Activated naive CD8-positive, alpha-beta T cell treated with anti-CD3 and anti-CD28 coated beads, Interleukin-2, amount 10 ng/mL, durations not matched to agents 7 days and 5 days (primary cell): ENCODE measurements at regions not wholly inside any gene's neighbourhood (a gene's known extent, or its start where the extent isn't known, plus 50 kb on each side); places are given as distances from the start of the nearest gene placed in this dataset.

Experiments used
- ATAC-seq: fragments of 150-1000 bp; cut with Tn5 transposase; one replicate; pipeline ENCODE4 v1.10.0; 2021; ENCODE audit warnings: low read depth, moderate library complexity
- POLR2A ChIA-PET: fragments of 350-600 bp; sonication (Branson Sonifier 250); formaldehyde crosslinking; loops from one replicate; lab custom pipeline; 2021; ENCODE audit warnings: antibody characterized with exemption; lab: Charles Lee
- DNase-seq: peaks from one replicate; pipeline ENCODE4 v3.0.0; 2021
- H3K27ac Mint-ChIP-seq: one replicate; pipeline ENCODE4 v1.8.0; 2022; ENCODE audit warnings: mild to moderate bottlenecking, mixed read lengths
- H3K27me3 Mint-ChIP-seq: one replicate; pipeline ENCODE4 v1.8.0; 2022; ENCODE audit warnings: mild to moderate bottlenecking, moderate library complexity, mixed read lengths
- H3K36me3 Mint-ChIP-seq: one replicate; pipeline ENCODE4 v1.8.0; 2021; ENCODE audit warnings: mild to moderate bottlenecking, mixed read lengths
- H3K4me1 Mint-ChIP-seq: one replicate; pipeline ENCODE4 v1.8.0; 2021; ENCODE audit warnings: mixed read lengths
- H3K4me3 Mint-ChIP-seq: one replicate; pipeline ENCODE4 v1.8.0; 2022; ENCODE audit warnings: mild to moderate bottlenecking, moderate library complexity, mixed read lengths
- H3K9me3 Mint-ChIP-seq: one replicate; pipeline ENCODE4 v1.8.0; 2021; ENCODE audit warnings: mixed read lengths

DNA sequence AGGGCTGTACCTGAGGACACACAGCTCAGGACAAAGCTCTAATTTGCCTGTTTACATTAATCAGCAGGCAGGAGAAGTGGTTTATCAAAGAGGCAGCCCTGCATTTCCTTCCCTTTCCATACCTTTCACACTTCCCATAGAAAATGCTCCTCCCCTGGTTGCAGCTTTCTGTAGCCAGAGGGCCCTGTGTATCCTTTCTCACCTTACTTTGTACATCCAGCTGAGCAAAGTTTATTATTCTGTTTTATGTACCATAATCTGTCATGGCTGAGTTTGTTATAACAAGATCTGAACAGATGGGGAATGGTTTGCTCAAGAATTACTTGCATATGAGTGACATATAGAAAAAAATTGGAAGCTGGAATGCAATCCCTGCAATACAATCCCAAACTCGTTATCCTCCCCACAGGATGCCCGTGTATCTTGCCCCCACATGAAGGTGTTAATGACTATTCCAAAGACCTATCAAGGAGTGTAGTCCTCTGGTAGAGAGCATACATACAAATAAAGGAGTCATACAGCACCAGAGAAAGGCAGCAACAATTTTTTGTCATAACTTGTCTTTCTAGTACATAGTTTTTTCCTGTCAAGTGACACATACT, 1025.8 kb upstream of the KLHL29 start:
- DNase-seq (no peak), ATAC-seq (no peak)
- no peaks in the 10 kb centered on the region for H3K9me3 Mint-ChIP-seq
- H3K4me1 Mint-ChIP-seq, result no peaks in the 10 kb centered on the region
- no peak overlapping the region for H3K4me3 Mint-ChIP-seq
- H3K27me3 Mint-ChIP-seq, result no peaks in the 10 kb centered on the region
- no peaks in the 10 kb centered on the region for H3K36me3 Mint-ChIP-seq
- H3K27ac Mint-ChIP-seq, result no peak overlapping the region
- POLR2A ChIA-PET, result no interaction called here

DNA sequence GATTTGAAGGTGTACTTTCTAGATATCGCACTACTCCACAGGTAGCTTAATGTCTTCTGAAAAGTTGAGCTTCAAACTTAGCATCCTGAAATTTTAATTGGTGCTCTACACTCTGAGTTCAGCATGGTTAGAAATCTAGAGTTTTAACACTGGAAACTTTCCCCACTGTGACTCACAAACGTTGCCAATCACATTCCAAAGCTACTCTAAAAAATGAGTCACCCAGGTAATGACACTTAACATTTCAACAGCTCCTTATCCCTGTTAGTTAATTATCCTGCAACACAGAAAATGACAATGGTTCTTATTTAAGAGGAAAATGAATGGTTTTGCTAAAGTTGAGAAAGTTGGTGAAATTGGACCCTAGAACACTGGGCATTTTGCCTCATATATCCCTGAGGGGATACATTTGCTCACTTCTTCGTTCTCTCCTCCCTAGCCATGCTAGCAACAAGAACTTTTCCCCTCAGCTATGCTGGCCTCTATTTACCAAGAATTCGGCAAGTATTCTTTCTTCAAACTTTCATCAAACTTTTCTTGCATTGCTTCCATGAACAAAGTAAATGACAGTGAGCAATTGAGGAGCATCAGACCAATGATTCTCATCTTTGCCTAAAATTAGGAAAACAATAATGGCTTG, 1024.1 kb upstream of the KLHL29 start:
- no peaks in the 10 kb centered on the region for H3K36me3 Mint-ChIP-seq
- no peak overlapping the region for H3K27ac Mint-ChIP-seq
- DNase-seq, result no peak
- no peaks in the 10 kb centered on the region for H3K4me1 Mint-ChIP-seq
- H3K27me3 Mint-ChIP-seq, result no peaks in the 10 kb centered on the region
- H3K4me3 Mint-ChIP-seq, result no peak overlapping the region
- ATAC-seq, result no peak
- H3K9me3 Mint-ChIP-seq, result no peaks in the 10 kb centered on the region
- POLR2A ChIA-PET, result no interaction called here

DNA sequence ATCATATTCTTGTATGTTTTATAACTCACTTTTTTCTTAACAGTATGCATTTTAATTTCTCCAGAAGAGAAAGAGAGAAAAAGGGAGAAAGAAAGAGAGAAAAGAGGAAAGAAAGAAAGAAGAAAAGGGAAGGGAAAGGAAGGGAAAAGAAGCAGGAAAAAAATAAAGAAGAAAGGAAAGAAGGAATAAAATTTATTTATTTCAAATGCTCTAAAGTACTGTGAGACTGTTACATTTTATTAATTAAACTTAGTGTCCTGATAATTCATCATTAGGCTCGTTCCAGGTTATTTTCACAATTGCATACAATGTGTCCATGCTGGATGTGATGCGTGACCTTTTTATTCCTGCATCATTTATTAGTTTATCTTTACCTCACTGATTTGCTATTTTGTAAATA, 1023.4 kb upstream of the KLHL29 start:
- Mint-ChIP-seq H3K27me3 (no peaks in the 10 kb centered on the region), H3K27ac (no peak overlapping the region), H3K4me1 (no peaks in the 10 kb centered on the region), H3K4me3 (no peak overlapping the region), H3K36me3 (no peaks in the 10 kb centered on the region), H3K9me3 (no peaks in the 10 kb centered on the region)
- ATAC-seq (no peak), DNase-seq (no peak)
- POLR2A ChIA-PET, result no interaction called here

- Mint-ChIP-seq H3K4me3 (no peak overlapping the region), H3K9me3 (no peaks in the 10 kb centered on the region), H3K27ac (no peak overlapping the region), H3K27me3 (no peaks in the 10 kb centered on the region), H3K36me3 (no peaks in the 10 kb centered on the region), H3K4me1 (no peaks in the 10 kb centered on the region)
- no peak for DNase-seq
- ATAC-seq, result no peak
- POLR2A ChIA-PET, result no interaction called here
Measured at GRCh38 chr2:22375096-22375495, 1009.9 kb upstream of the KLHL29 start.

- Mint-ChIP-seq H3K9me3 (no peaks in the 10 kb centered on the region), H3K36me3 (no peaks in the 10 kb centered on the region), H3K27ac (no peak overlapping the region), H3K4me3 (no peak overlapping the region), H3K4me1 (no peaks in the 10 kb centered on the region), H3K27me3 (no peaks in the 10 kb centered on the region)
- ATAC-seq (no peak), DNase-seq (no peak)
- POLR2A ChIA-PET, result no interaction called here
Measured at GRCh38 chr2:22377268-22377667, 1007.7 kb upstream of the KLHL29 start.

GRCh38 chr2:22382479-22383169, 1002.4 kb upstream of the KLHL29 start:
- ATAC-seq, result no peak
- Mint-ChIP-seq H3K27ac (no peak overlapping the region), H3K4me3 (no peak overlapping the region), H3K9me3 (no peaks in the 10 kb centered on the region), H3K4me1 (no peaks in the 10 kb centered on the region), H3K27me3 (no peaks in the 10 kb centered on the region), H3K36me3 (no peaks in the 10 kb centered on the region)
- DNase-seq, result no peak
- POLR2A ChIA-PET, result no interaction called here

GRCh38 chr2:22397847-22398246, 987.1 kb upstream of the KLHL29 start:
- ATAC-seq (no peak), DNase-seq (no peak)
- no peak overlapping the region for H3K4me3 Mint-ChIP-seq
- peaks cover 1% of the 10 kb centered on the region for H3K9me3 Mint-ChIP-seq
- no peaks in the 10 kb centered on the region for H3K36me3 Mint-ChIP-seq
- H3K27me3 Mint-ChIP-seq, result no peaks in the 10 kb centered on the region
- no peaks in the 10 kb centered on the region for H3K4me1 Mint-ChIP-seq
- no peak overlapping the region for H3K27ac Mint-ChIP-seq
- POLR2A ChIA-PET, result no interaction called here

GRCh38 chr2:22403748-22404147, 981.2 kb upstream of the KLHL29 start:
- H3K9me3 Mint-ChIP-seq, result peaks cover 5% of the 10 kb centered on the region
- H3K27ac Mint-ChIP-seq, result no peak overlapping the region
- H3K4me1 Mint-ChIP-seq, result no peaks in the 10 kb centered on the region
- DNase-seq (no peak), ATAC-seq (no peak)
- no peaks in the 10 kb centered on the region for H3K27me3 Mint-ChIP-seq
- POLR2A ChIA-PET, result no interaction called here
- no peak overlapping the region for H3K4me3 Mint-ChIP-seq
- no peaks in the 10 kb centered on the region for H3K36me3 Mint-ChIP-seq

GRCh38 chr2:22406625-22407024, 978.4 kb upstream of the KLHL29 start:
- no peaks in the 10 kb centered on the region for H3K4me1 Mint-ChIP-seq
- ATAC-seq, result no peak
- H3K27me3 Mint-ChIP-seq, result no peaks in the 10 kb centered on the region
- H3K36me3 Mint-ChIP-seq, result no peaks in the 10 kb centered on the region
- no peak overlapping the region for H3K4me3 Mint-ChIP-seq
- H3K9me3 Mint-ChIP-seq, result peaks cover 4% of the 10 kb centered on the region
- H3K27ac Mint-ChIP-seq, result no peak overlapping the region
- DNase-seq, result no peak
- POLR2A ChIA-PET, result no interaction called here

DNA sequence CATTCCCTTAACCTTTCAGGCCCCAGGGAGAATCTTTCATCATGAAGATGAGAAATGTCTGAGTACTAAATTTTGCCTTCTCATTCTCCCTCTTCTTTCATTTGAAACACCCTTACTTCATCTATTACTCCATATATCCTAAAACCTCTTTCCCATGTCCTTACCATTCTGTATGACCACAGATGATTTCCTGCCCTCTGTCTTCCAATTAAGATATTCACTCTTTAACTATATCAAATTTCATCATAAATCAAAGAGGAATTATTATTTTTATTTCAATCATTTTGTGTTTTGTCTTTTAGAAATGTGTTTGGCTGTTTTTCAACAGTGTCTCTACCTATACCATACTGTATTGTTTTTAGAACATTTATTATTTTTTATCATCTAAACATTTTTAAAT, 964.9 kb upstream of the KLHL29 start:
- peaks cover 11% of the 10 kb centered on the region for H3K9me3 Mint-ChIP-seq
- no peaks in the 10 kb centered on the region for H3K36me3 Mint-ChIP-seq
- ATAC-seq, result no peak
- POLR2A ChIA-PET, result no interaction called here
- H3K4me1 Mint-ChIP-seq, result no peaks in the 10 kb centered on the region
- no peak overlapping the region for H3K4me3 Mint-ChIP-seq
- no peak for DNase-seq
- no peak overlapping the region for H3K27ac Mint-ChIP-seq
- no peaks in the 10 kb centered on the region for H3K27me3 Mint-ChIP-seq

DNA sequence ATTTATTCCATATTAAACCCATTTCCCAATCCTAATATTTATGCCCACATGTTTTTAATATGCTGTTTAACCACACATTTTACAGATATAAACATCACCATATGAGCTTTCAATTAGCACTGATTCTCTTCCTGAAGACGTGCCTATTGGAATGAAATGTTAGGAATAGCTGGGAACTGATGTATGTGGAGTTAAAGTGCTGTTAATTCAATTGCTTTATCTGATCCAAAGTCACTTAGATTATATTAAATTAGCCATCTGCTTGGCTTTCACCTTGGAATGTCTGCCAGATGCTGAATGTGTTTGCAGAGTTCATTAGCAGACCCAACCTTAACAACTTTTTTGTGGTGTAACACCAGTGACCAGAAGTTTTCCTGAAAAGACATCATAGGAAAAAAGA, 942.9 kb upstream of the KLHL29 start:
- Mint-ChIP-seq H3K27ac (no peak overlapping the region), H3K36me3 (no peaks in the 10 kb centered on the region), H3K4me1 (no peaks in the 10 kb centered on the region), H3K27me3 (no peaks in the 10 kb centered on the region), H3K4me3 (no peak overlapping the region), H3K9me3 (no peaks in the 10 kb centered on the region)
- ATAC-seq (no peak), DNase-seq (no peak)
- POLR2A ChIA-PET, result no interaction called here

DNA sequence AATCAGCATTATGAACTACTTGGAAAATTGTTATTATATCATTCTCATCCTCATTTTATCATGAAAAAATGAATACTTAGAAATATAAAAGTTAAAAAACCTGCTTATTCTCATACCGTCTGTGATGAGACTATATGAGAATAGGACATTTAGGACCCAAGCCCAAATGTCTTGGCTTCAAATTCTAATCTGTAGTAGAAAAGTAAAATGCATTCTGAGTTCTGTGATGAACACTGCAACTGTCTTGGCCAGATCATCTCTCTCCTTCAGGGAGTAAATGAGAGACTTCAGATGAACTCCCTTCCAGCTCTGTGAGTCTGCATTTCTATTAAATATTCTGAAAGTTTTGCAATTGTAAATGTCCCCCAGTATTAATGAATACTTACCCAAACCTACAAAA, 940.7 kb upstream of the KLHL29 start:
- no peaks in the 10 kb centered on the region for H3K36me3 Mint-ChIP-seq
- H3K9me3 Mint-ChIP-seq, result no peaks in the 10 kb centered on the region
- no peak for ATAC-seq
- no peaks in the 10 kb centered on the region for H3K27me3 Mint-ChIP-seq
- DNase-seq, result no peak
- no peaks in the 10 kb centered on the region for H3K4me1 Mint-ChIP-seq
- POLR2A ChIA-PET, result no interaction called here
- no peak overlapping the region for H3K4me3 Mint-ChIP-seq
- no peak overlapping the region for H3K27ac Mint-ChIP-seq

- Mint-ChIP-seq H3K27me3 (no peaks in the 10 kb centered on the region), H3K27ac (no peak overlapping the region), H3K36me3 (no peaks in the 10 kb centered on the region), H3K9me3 (no peaks in the 10 kb centered on the region), H3K4me3 (no peak overlapping the region), H3K4me1 (no peaks in the 10 kb centered on the region)
- ATAC-seq (no peak), DNase-seq (no peak)
- POLR2A ChIA-PET, result no interaction called here
Measured at GRCh38 chr2:22449696-22450095, 935.3 kb upstream of the KLHL29 start.

DNA sequence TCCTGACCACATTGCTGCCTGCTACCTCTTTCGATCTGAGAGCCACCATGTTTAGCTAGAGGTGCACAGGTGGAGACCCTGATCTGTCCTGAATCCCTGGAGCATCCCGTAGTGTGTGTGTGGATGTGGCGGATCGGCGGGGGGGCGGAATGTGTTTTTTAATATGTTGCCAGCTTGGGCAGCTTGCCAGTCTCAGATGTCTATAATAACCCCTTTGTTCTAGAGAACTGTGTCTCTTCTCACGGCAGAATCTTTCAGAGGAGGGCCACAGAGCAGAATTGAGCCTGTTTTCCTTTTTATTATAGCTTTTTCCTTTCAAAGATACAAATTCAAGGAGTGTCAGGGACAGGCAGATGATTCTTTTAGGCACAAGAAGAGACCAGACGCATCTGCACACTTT, 934.1 kb upstream of the KLHL29 start:
- Mint-ChIP-seq H3K4me1 (no peaks in the 10 kb centered on the region), H3K4me3 (no peak overlapping the region), H3K27ac (no peak overlapping the region), H3K9me3 (no peaks in the 10 kb centered on the region), H3K27me3 (no peaks in the 10 kb centered on the region), H3K36me3 (no peaks in the 10 kb centered on the region)
- ATAC-seq (no peak), DNase-seq (no peak)
- POLR2A ChIA-PET, result no interaction called here
